EL (cell line): ENCODE measurements at regions not wholly inside any gene's neighbourhood (a gene's known extent, or its start where the extent isn't known, plus 50 kb on each side); places are given as distances from the start of the nearest gene placed in this dataset.
"Not testable (repeated sequence)": the region's sequence is repeated elsewhere in the genome, so short reads cannot be mapped to it uniquely, and the experiment has no call there.

Experiments
- DNase-seq: peaks from one replicate; pipeline ENCODE4 v3.0.0-alpha.2; 2016

GRCh38 chr17:20916383-20916782, 126.4 kb downstream of the USP22 start:
- no peak for DNase-seq

DNA sequence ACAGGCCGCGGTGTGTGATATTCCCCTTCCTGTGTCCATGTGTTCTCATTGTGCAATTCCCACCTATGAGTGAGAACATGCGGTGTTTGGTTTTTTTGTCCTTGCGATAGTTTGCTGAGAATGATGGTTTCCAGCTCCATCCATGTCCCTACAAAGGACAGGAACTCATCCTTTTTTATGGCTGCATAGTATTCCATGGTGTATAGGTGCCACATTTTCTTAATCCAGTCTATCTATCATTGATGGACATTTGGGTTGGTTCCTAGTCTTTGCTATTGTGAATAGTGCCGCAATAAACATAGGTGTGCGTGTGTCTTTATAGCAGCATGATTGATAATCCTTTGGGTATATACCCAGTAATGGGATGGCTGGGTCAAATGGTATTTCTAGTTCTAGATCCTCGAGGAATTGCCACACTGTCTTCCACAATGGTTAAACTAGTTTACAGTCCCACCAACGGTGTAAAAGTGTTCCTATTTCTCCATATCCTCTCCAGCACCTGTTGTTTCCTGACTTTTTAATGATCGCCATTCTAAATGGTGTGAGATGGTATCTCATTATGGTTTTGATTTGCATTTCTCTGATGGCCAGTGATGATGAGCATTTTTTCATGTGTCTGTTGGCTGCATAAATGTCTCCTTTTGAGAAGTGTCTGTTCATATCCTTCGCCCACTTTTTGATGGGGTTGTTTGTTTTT, 125.1 kb downstream of the USP22 start:
- DNase-seq: not testable (repeated sequence)

DNA sequence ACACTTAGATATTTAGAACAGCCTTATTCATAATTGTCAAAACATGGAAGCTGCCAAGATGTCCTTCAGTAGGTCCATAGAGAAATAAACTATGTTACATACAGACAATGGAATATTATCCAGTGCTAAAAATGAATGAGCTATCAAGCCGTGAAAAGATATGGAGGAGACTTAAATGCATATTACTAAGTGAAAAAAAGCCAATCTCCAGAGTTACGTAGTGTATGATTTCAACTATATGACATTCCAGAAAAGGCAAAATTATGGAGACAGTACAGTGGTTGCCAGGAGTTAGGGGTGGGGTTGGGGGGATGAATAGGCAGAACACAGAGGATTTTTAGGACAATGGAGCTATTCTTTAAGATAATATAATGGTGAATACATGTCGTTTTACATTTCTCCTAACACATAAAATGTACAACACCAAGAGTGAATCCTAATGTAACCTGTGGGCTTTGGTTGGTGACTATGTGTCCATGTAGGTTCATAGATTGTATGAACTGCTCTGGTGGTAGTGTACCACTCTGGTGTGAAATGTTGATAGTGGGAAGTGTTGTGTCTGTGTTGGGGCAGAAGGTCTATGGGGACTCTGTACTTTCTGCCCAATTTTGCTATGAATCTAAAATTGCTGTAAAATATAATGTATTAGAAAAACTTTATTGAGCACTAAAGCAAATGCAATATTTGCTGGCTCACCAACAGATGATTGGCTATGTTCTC, 122.6 kb downstream of the USP22 start:
- no peak for DNase-seq

DNA sequence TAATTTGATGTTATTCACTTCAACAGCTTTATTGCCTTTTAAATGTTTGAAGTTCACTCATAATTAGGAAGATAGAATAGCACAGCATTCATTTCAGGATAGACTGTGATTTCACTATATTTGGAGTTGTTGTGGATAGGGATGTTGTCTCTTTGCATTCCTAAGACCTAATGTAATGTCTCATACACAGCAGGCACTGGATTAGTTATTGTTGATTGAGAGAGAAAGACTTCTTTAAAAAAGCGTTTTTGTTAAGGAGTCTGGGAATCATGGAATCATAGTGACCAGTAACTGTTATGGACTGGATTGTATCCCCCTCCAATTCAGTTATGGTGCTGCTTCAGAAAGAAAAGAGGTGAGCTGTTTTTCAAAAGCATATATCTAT, 122.0 kb downstream of the USP22 start:
- peak; percentile 52 for DNase-seq

GRCh38 chr17:20922128-20922670, 120.6 kb downstream of the USP22 start:
- DNase-seq: peak; percentile 52

DNA sequence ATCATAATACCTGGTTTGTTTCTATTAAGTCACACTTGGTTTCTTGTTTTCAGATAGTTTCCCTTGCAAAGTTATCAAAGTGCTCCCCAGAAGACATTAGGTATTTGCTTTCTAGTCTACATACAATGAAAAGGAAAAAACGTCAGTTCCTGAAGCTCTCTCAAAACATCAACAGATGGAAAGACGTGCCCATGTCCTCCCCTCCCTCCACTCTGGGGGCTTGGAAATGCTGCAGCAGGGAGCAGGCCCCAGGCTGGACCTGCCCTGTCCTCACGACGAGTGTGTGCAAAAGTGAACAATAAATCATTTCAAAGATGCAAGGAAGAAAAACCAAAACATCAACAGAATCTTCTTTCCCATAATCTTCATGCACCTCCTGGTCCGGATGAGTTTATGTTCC, 118.5 kb downstream of the USP22 start:
- DNase-seq: no peak

DNA sequence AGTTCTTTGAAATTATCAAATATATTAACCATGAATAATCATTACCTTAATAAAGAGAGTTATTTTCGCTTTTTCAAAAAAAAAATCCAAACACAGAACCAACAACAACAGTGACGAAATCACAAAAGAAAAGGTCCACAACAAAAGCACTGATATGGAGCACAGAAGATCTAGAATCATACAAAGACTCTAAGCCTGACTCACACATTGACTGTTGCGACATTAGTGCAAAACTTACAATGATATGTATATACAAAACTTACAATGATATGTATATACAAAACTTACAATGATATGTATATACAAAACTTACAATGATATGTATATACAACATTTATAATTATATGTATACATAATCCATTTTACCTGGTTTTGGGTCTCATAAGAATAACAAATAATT, 117.7 kb downstream of the USP22 start:
- no peak for DNase-seq

GRCh38 chr17:20925954-20926353, 116.9 kb downstream of the USP22 start:
- no peak for DNase-seq

GRCh38 chr17:20926532-20926931, 116.3 kb downstream of the USP22 start:
- peak; percentile 65 for DNase-seq

DNA sequence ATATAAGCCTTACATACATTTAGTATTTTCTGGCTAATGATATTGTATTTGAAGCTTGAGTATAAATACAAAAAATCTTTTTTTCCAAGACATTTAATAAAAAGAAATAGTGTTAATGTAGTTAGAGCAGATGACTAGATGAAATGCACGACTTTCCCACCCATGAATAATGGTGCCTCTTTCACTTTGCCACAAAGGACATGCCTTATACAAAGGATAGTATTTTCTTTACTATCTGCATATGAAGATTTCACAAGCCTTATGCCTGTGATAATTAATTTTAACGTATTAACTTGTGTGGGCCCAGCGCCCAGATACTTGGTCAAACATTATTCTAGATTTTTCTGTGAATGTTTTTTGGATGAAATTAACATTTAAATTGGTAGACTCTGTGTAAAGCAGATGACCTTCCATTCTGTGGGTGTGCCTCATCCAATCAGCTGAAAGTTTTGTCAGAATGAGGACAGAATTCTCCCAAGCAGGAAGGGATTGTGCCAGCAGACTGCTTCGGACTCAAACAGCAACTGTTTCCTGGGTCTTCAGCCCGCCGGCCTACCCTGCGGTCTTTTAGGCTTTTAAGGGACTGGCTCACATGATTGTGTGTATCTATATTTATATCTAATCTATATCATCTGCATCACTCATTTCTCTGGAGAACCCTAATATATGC, 115.4 kb downstream of the USP22 start:
- no peak for DNase-seq

DNA sequence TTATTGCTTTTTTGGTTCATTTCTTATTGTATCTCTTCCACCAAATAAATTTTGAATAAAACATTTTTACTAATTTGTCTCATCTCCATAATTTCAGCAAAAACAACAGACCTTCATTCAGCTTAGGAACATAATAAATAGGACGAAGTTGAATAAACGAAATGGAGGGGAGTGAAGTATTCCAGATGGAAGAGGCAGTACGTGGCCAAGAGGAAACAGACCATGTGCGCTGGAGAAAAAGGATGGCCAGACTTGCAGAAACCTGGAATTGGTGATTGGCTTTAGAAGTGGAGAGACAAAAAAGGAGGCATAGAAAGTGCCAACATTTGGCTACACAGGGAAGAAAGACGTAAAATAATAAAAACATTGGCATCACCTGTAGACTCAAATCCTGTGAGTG, 113.5 kb downstream of the USP22 start:
- no peak for DNase-seq

DNA sequence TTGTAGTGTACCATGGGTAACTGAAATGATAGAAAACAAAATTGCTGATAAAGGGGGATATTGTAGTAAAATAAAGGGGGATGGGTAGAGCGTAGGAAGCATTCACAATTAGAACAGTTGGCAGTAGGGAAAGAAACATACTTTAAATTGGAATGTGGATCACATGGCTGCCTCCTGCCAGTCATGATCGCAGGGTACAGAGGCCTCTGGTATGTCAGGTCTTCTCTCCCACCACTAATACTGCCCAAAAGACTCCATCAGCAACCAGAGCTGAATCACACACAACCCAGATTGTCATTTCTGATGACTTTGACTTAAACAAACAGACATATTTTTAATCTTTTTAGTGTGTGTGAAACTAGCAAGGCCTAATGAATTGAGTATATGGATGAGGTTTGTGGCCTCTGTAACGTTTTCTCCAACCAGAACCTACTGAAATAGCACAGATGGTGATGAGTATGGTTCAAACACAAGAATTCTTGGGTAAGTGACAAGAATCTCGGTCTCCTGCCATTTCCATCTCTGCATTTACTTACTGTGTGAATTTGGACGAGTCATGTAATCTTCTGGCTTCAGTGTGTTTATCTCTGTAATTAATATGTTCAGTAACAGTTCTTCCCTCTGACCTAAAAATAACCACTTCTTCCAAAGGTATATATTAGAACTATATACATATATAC, 112.6 kb downstream of the USP22 start:
- peak; percentile 14 for DNase-seq

- DNase-seq: not testable (repeated sequence)
These were observed 109.8 kb downstream of the USP22 start for GRCh38 chr17:20933040-20933439.

DNA sequence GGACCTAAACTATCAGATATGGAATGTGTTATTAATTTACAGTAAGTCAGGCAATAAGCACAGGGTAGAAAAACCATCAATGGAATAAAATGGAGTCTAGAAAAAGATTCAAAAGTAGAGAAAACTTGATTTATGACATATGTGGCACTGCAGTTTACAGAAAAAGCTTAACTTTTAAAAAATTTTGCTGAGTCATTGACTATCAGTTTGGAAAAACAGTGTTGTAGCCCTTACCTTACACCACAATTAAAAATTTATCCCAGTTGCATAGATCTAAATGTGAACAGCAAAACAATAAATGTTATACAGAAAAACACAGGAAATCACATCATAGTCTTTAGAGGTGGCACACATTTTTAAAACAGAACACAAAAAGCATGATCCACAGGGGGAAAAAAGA, 108.5 kb downstream of the USP22 start:
- DNase-seq: no peak

GRCh38 chr17:20935740-20936139, 107.1 kb downstream of the USP22 start:
- DNase-seq: peak; percentile 69

GRCh38 chr17:20938244-20938643, 104.6 kb downstream of the USP22 start:
- no peak for DNase-seq

- no peak for DNase-seq
These were observed 103.7 kb downstream of the USP22 start for GRCh38 chr17:20938988-20939615.

DNA sequence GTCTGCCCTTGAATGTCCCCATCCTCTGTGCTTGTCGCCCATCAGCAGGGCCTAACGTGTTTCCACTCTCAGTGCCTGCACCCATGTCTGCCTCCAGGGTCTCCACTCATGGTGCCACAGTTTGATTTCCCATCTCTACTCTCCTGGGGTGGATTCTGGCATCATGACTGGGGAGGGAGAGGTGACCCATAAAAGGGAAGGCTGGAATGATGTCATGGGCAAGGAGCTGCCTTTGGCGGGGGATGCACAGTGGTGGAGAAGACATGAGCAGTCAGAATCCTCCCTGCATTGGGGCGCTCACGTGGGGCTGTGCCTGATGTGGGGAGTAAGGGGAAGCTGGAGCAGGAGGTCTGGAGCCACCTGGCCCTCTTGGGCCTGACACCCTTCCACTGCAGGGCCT, 100.9 kb downstream of the USP22 start:
- DNase-seq: no peak

GRCh38 chr17:20944014-20944865, 98.6 kb downstream of the USP22 start:
- DNase-seq: no peak

GRCh38 chr17:20947708-20948107, 95.1 kb downstream of the USP22 start:
- not testable (repeated sequence) for DNase-seq

- no peak for DNase-seq
These were observed 93.6 kb downstream of the USP22 start for GRCh38 chr17:20948984-20949777.
